ENCODE measurements at regions not wholly inside any gene's neighbourhood (a gene's known extent, or its start where the extent isn't known, plus 50 kb on each side); places are given as distances from the start of the nearest gene placed in this dataset.

- no peak for DNase-seq (ENCODE audit: extremely low read depth, insufficient read length)
- H3K4me3 ChIP-seq (replicated peaks; ENCODE audit: low read depth, low read length): no peak overlapping the region
- no peaks in the 10 kb centered on the region for H3K27me3 ChIP-seq (replicated peaks; ENCODE audit: control insufficient read depth, insufficient read depth, low read length)
- H3K36me3 ChIP-seq (ENCODE audit: control insufficient read depth, insufficient read depth, low read length): no peaks in the 10 kb centered on the region
- TF ChIP-seq CTCF (IDR thresholded peaks at IDR 0.05; ENCODE audit: insufficient read depth, low read length, poor library complexity, severe bottlenecking): no peak
Measured at GRCh38 chr14:43041976-43042375, 1435.3 kb downstream of the LRFN5 start.

GRCh38 chr14:43041207-43041606 lies 1434.5 kb downstream of the LRFN5 start:
- TF ChIP-seq CTCF (IDR thresholded peaks at IDR 0.05; ENCODE audit: insufficient read depth, low read length, poor library complexity, severe bottlenecking): no peak
- Histone ChIP-seq H3K27me3 (replicated peaks; ENCODE audit: control insufficient read depth, insufficient read depth, low read length) (no peaks in the 10 kb centered on the region), H3K36me3 (ENCODE audit: control insufficient read depth, insufficient read depth, low read length) (no peaks in the 10 kb centered on the region), H3K4me3 (replicated peaks; ENCODE audit: low read depth, low read length) (no peak overlapping the region)
- DNase-seq (ENCODE audit: extremely low read depth, insufficient read length): no peak

- Histone ChIP-seq H3K36me3 (ENCODE audit: control insufficient read depth, insufficient read depth, low read length) (no peaks in the 10 kb centered on the region), H3K4me3 (replicated peaks; ENCODE audit: low read depth, low read length) (no peak overlapping the region), H3K27me3 (replicated peaks; ENCODE audit: control insufficient read depth, insufficient read depth, low read length) (no peaks in the 10 kb centered on the region)
- no peak for DNase-seq (ENCODE audit: extremely low read depth, insufficient read length)
- no peak for TF ChIP-seq CTCF (IDR thresholded peaks at IDR 0.05; ENCODE audit: insufficient read depth, low read length, poor library complexity, severe bottlenecking)
Measured at GRCh38 chr14:43039881-43040280, 1433.2 kb downstream of the LRFN5 start.

GRCh38 chr14:43031598-43031997 lies 1424.9 kb downstream of the LRFN5 start:
- Histone ChIP-seq H3K36me3 (ENCODE audit: control insufficient read depth, insufficient read depth, low read length) (no peaks in the 10 kb centered on the region), H3K4me3 (replicated peaks; ENCODE audit: low read depth, low read length) (no peak overlapping the region), H3K27me3 (replicated peaks; ENCODE audit: control insufficient read depth, insufficient read depth, low read length) (no peaks in the 10 kb centered on the region)
- no peak for DNase-seq (ENCODE audit: extremely low read depth, insufficient read length)
- no peak for TF ChIP-seq CTCF (IDR thresholded peaks at IDR 0.05; ENCODE audit: insufficient read depth, low read length, poor library complexity, severe bottlenecking)

DNA sequence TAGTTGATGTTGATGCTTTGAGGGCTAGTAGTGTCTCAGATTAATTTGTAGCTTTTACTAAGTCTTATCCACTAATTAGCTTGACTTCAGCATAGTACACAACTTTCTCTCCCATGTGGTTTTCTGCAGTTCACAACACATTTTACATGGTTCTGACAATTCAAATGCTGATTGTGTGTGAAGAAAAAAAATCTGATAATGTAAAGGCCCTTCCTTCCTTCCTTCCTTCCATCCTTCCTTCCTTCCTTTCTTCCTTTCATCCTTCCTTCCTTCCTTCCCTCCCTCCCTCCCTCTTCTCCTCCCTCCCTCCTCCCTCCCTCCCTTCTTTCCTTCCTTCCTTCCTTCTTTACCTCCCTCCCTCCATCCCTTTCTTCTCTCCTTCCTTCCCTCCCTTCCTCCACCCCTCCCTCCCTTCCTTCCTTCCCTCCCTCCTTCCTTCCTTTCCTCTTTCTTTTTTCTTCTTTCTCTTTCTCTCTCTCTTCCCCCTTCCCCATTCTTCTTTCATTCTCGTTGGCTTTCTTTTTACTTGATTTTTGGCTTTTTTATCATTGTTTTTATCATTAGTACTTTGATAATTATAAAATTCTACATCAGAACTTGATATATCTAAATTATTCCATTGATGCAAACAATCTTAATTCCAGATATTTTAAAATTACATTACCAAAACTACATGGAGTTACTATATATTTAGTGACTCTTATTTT lies 1415.6 kb downstream of the LRFN5 start:
- DNase-seq (ENCODE audit: extremely low read depth, insufficient read length): no peak
- Histone ChIP-seq H3K36me3 (ENCODE audit: control insufficient read depth, insufficient read depth, low read length) (no peaks in the 10 kb centered on the region), H3K27me3 (replicated peaks; ENCODE audit: control insufficient read depth, insufficient read depth, low read length) (no peaks in the 10 kb centered on the region), H3K4me3 (replicated peaks; ENCODE audit: low read depth, low read length) (no peak overlapping the region)
- no peak for TF ChIP-seq CTCF (IDR thresholded peaks at IDR 0.05; ENCODE audit: insufficient read depth, low read length, poor library complexity, severe bottlenecking)

DNA sequence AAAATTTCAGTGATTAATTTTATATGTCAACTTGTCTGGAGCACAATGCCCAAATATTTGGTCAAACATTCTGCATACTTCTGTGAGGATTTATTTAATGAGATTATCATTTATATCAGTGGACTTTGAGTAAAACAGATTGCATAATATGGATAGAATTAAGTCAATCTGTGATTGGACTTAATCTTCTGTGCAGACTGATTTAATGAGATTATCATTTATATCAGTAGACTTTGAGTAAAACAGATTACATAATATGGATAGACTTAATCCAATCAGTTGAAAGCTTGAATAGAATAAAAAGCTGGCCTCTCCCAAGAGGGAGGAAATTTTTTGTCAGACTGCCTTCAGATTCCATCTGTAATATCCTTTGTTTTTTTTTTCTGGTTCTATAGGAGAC lies 1413.2 kb downstream of the LRFN5 start:
- H3K4me3 ChIP-seq (replicated peaks; ENCODE audit: low read depth, low read length): no peak overlapping the region
- no peak for TF ChIP-seq CTCF (IDR thresholded peaks at IDR 0.05; ENCODE audit: insufficient read depth, low read length, poor library complexity, severe bottlenecking)
- DNase-seq (ENCODE audit: extremely low read depth, insufficient read length): no peak
- no peaks in the 10 kb centered on the region for H3K27me3 ChIP-seq (replicated peaks; ENCODE audit: control insufficient read depth, insufficient read depth, low read length)
- H3K36me3 ChIP-seq (ENCODE audit: control insufficient read depth, insufficient read depth, low read length): no peaks in the 10 kb centered on the region

All from GM06990 (cell line).